HFF-Myc (cell line): ENCODE measurements at regions not wholly inside any gene's neighbourhood (a gene's known extent, or its start where the extent isn't known, plus 50 kb on each side); places are given as distances from the start of the nearest gene placed in this dataset.

Experiments
- DNase-seq: peaks from one replicate; pipeline ENCODE4 v3.0.0-alpha.2; 2011; ENCODE audit warnings: low read depth; ENCODE audit errors: extremely low read depth
- H3K4me3 ChIP-seq: replicated peaks from 2 replicates; pipeline ENCODE4 v1.5.1; 2011; ENCODE audit warnings: low read depth, mild to moderate bottlenecking, control low read depth, low read length
- CTCF ChIP-seq: IDR thresholded peaks from 2 replicates; pipeline ENCODE4 v1.5.1; 2012; ENCODE audit warnings: mild to moderate bottlenecking, low read depth, low read length, control low read depth; ENCODE audit errors: missing control alignments

- no peak overlapping the region for H3K4me3 ChIP-seq
- DNase-seq: no peak
- TF ChIP-seq CTCF: no peak
Observed at GRCh38 chr4:152097371-152097770, 336.6 kb upstream of the GATB start.

GRCh38 chr4:152095701-152096070, 334.9 kb upstream of the GATB start:
- H3K4me3 ChIP-seq: no peak overlapping the region
- TF ChIP-seq CTCF: no peak
- no peak for DNase-seq

GRCh38 chr4:152094970-152095700, 334.3 kb upstream of the GATB start:
- TF ChIP-seq CTCF: no peak
- no peak overlapping the region for H3K4me3 ChIP-seq
- DNase-seq: no peak

GRCh38 chr4:152091405-152091804, 330.6 kb upstream of the GATB start:
- H3K4me3 ChIP-seq: no peak overlapping the region
- TF ChIP-seq CTCF: no peak
- no peak for DNase-seq

DNA sequence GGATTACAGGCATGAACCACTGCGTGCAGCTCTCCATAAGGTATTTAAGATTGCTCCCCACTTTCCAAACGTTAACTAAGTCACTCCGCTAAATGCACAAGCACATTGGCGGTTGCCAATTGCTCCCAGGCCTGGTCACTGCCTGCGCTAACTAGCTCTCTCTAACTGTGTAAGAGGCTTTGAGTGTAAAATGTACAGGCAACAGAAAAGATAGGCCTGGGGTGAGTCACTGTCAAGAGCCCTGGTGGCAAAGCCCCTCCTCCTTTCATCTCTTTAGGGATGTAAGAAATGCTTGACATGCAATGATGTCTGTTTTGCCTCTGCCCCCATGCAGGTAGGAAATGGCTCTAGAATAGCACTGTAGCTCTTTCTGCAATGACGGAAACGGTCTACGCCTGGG, 329.7 kb upstream of the GATB start:
- no peak overlapping the region for H3K4me3 ChIP-seq
- no peak for TF ChIP-seq CTCF
- DNase-seq: no peak

GRCh38 chr4:152089584-152089983, 328.8 kb upstream of the GATB start:
- H3K4me3 ChIP-seq: no peak overlapping the region
- TF ChIP-seq CTCF: no peak
- no peak for DNase-seq

DNA sequence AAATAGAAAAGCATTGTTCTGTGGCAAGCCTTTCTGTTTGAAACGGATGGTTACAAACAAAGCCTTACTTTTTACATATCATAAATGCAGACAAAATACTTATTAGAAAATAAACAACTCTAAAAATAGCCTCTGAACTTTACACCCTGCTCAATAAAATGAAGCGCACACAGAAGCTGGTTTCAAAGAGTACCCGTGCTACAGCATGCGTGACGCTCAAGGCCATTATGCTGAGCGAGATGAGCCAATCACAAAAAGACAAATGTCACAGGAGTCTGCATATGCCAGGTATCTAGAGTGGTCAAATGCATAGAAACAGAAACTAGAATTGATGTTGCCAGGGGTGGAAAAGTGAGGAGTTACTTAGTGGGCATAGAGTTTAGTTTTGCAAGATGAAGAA, 326.5 kb upstream of the GATB start:
- H3K4me3 ChIP-seq: no peak overlapping the region
- TF ChIP-seq CTCF: no peak
- no peak for DNase-seq
